Mesendoderm (in vitro differentiated cells): ENCODE measurements at regions not wholly inside any gene's neighbourhood (a gene's known extent, or its start where the extent isn't known, plus 50 kb on each side); places are given as distances from the start of the nearest gene placed in this dataset.

Experiments used
- DNase-seq: peaks from one replicate; pipeline ENCODE4 v3.0.0; 2013
- H2AK5ac ChIP-seq: 2 replicates; pipeline ENCODE4 v1.6.1; 2013; ENCODE audit warnings: low read length, inconsistent platforms
- H2BK120ac ChIP-seq: 2 replicates; pipeline ENCODE4 v1.6.1; 2013; ENCODE audit warnings: low read depth, mild to moderate bottlenecking, low read length, moderate library complexity, mixed read lengths
- H2BK15ac ChIP-seq: replicated peaks from 2 replicates; pipeline ENCODE4 v1.6.1; 2013; ENCODE audit warnings: low read depth, mild to moderate bottlenecking, moderate library complexity
- H2BK5ac ChIP-seq: 2 replicates; pipeline ENCODE4 v1.6.1; 2013; ENCODE audit warnings: low read length, inconsistent platforms
- H3K18ac ChIP-seq: 2 replicates; pipeline ENCODE4 v1.6.1; 2013; ENCODE audit warnings: mild to moderate bottlenecking, low read length, mixed read lengths
- H3K23ac ChIP-seq: one replicate; pipeline ENCODE4 v1.6.1; 2013; ENCODE audit warnings: low read length
- H3K27ac ChIP-seq: 2 replicates; pipeline ENCODE4 v1.5.1; 2013; ENCODE audit warnings: low read depth, mild to moderate bottlenecking, inconsistent platforms, low read length, moderate library complexity
- H3K27me3 ChIP-seq: 2 replicates; pipeline ENCODE4 v1.6.1; 2013; ENCODE audit warnings: low read length, control low read depth, mild to moderate bottlenecking, inconsistent platforms; ENCODE audit not compliant: insufficient read depth, poor library complexity
- H3K36me3 ChIP-seq: 2 replicates; pipeline ENCODE4 v1.6.1; 2013; ENCODE audit warnings: low read length, inconsistent platforms; ENCODE audit not compliant: control insufficient read depth, insufficient read depth
- H3K4ac ChIP-seq: one replicate; pipeline ENCODE4 v1.6.1; 2013; ENCODE audit warnings: low read depth, mild to moderate bottlenecking, low read length, moderate library complexity
- H3K4me1 ChIP-seq: 2 replicates; pipeline ENCODE4 v1.6.1; 2013; ENCODE audit warnings: low read depth, low read length, inconsistent platforms; ENCODE audit not compliant: control insufficient read depth
- H3K4me2 ChIP-seq: 2 replicates; pipeline ENCODE4 v1.6.1; 2013; ENCODE audit warnings: low read length
- H3K4me3 ChIP-seq: 2 replicates; pipeline ENCODE4 v1.5.1; 2013; ENCODE audit warnings: mild to moderate bottlenecking, low read length
- H3K56ac ChIP-seq: one replicate; pipeline ENCODE4 v1.6.1; 2013; ENCODE audit warnings: low read length
- H3K79me1 ChIP-seq: 2 replicates; pipeline ENCODE4 v1.6.1; 2013; ENCODE audit warnings: low read length, inconsistent platforms
- H3K79me2 ChIP-seq: 2 replicates; pipeline ENCODE4 v1.6.1; 2013; ENCODE audit warnings: mild to moderate bottlenecking, low read length; ENCODE audit not compliant: control insufficient read depth, insufficient read depth
- H3K9ac ChIP-seq: 2 replicates; pipeline ENCODE4 v1.6.1; 2013; ENCODE audit warnings: low read length, inconsistent platforms
- H4K5ac ChIP-seq: one replicate; pipeline ENCODE4 v1.6.1; 2013; ENCODE audit warnings: low read length
- H4K8ac ChIP-seq: one replicate; pipeline ENCODE4 v1.6.1; 2013; ENCODE audit warnings: low read depth, mild to moderate bottlenecking, control low read depth, low read length, moderate library complexity
- WGBS: extraction: QIAGEN DNeasy Blood & Tissue Kit; methylation state at CpG from one replicate; pipeline ENCODE4 v1.1.7; 2013; ENCODE audit warnings: low lambda C conversion rate, missing lambda C conversion rate; ENCODE audit not compliant: insufficient coverage; ENCODE audit errors: extremely low coverage; 5-methylcytosine and 5-hydroxymethylcytosine counted together

- Histone ChIP-seq H3K56ac (no peak overlapping the region), H3K4me2 (no peak overlapping the region), H2AK5ac (no peak overlapping the region), H3K27ac (no peak overlapping the region), H3K27me3 (no peaks in the 10 kb centered on the region), H3K18ac (no peak overlapping the region), H4K5ac (no peak overlapping the region), H2BK15ac (no peak overlapping the region), H3K9ac (no peak overlapping the region), H3K36me3 (no peaks in the 10 kb centered on the region), H3K79me1 (no peaks in the 10 kb centered on the region), H3K4me1 (no peaks in the 10 kb centered on the region), H2BK120ac (no peak overlapping the region), H2BK5ac (no peak overlapping the region), H3K79me2 (no peaks in the 10 kb centered on the region), H3K4me3 (no peak overlapping the region), H4K8ac (no peak overlapping the region), H3K23ac (no peak overlapping the region), H3K4ac (no peak overlapping the region)
- no CpG with 5 or more reads among the region's 1 CpG for WGBS
- DNase-seq, result no peak
Measured at GRCh38 chr4:71267244-71267643, 71.6 kb upstream of the SLC4A4 start.

GRCh38 chr4:71268166-71268565 lies 70.7 kb upstream of the SLC4A4 start:
- no CpG with 5 or more reads among the region's 4 CpGs for WGBS
- H3K27me3 ChIP-seq, result no peaks in the 10 kb centered on the region

GRCh38 chr4:71269233-71269632 lies 69.6 kb upstream of the SLC4A4 start:
- no peak overlapping the region for H3K4me3 ChIP-seq
- no peaks in the 10 kb centered on the region for H3K36me3 ChIP-seq
- no peak for DNase-seq
- H2BK15ac ChIP-seq, result no peak overlapping the region
- no peak overlapping the region for H3K27ac ChIP-seq
- H3K79me1 ChIP-seq, result no peaks in the 10 kb centered on the region
- H4K5ac ChIP-seq, result no peak overlapping the region
- WGBS, result no CpG with 5 or more reads among the region's 5 CpGs
- no peak overlapping the region for H3K56ac ChIP-seq
- no peak overlapping the region for H3K4ac ChIP-seq
- H4K8ac ChIP-seq, result no peak overlapping the region
- H3K9ac ChIP-seq, result no peak overlapping the region
- H2BK5ac ChIP-seq, result no peak overlapping the region
- no peak overlapping the region for H2BK120ac ChIP-seq
- no peak overlapping the region for H3K23ac ChIP-seq
- H3K18ac ChIP-seq, result no peak overlapping the region
- no peaks in the 10 kb centered on the region for H3K79me2 ChIP-seq
- no peak overlapping the region for H2AK5ac ChIP-seq
- no peaks in the 10 kb centered on the region for H3K4me1 ChIP-seq
- no peaks in the 10 kb centered on the region for H3K27me3 ChIP-seq
- H3K4me2 ChIP-seq, result no peak overlapping the region

More at GRCh38 chr4:71268166-71268565, 70.7 kb upstream of the SLC4A4 start:
- no peak overlapping the region for H3K4me3 ChIP-seq
- no peak overlapping the region for H3K56ac ChIP-seq
- no peak overlapping the region for H3K4ac ChIP-seq
- H3K18ac ChIP-seq, result no peak overlapping the region
- H3K4me2 ChIP-seq, result no peak overlapping the region
- H3K9ac ChIP-seq, result no peak overlapping the region
- no peak overlapping the region for H2AK5ac ChIP-seq
- no peaks in the 10 kb centered on the region for H3K79me1 ChIP-seq
- H2BK15ac ChIP-seq, result no peak overlapping the region
- no peaks in the 10 kb centered on the region for H3K4me1 ChIP-seq
- H3K27ac ChIP-seq, result no peak overlapping the region
- no peaks in the 10 kb centered on the region for H3K36me3 ChIP-seq
- DNase-seq, result no peak
- no peak overlapping the region for H4K5ac ChIP-seq
- no peak overlapping the region for H2BK120ac ChIP-seq
- no peak overlapping the region for H3K23ac ChIP-seq
- H4K8ac ChIP-seq, result no peak overlapping the region
- no peak overlapping the region for H2BK5ac ChIP-seq
- no peaks in the 10 kb centered on the region for H3K79me2 ChIP-seq

- no peaks in the 10 kb centered on the region for H3K79me2 ChIP-seq
- H3K27ac ChIP-seq, result no peak overlapping the region
- H2BK120ac ChIP-seq, result no peak overlapping the region
- H3K4me3 ChIP-seq, result no peak overlapping the region
- H3K4me2 ChIP-seq, result no peak overlapping the region
- no peaks in the 10 kb centered on the region for H3K79me1 ChIP-seq
- no peaks in the 10 kb centered on the region for H3K27me3 ChIP-seq
- H3K9ac ChIP-seq, result no peak overlapping the region
- H3K56ac ChIP-seq, result no peak overlapping the region
- no peak overlapping the region for H2AK5ac ChIP-seq
- H3K23ac ChIP-seq, result no peak overlapping the region
- H3K18ac ChIP-seq, result no peak overlapping the region
- H4K8ac ChIP-seq, result no peak overlapping the region
- H4K5ac ChIP-seq, result no peak overlapping the region
- no peak overlapping the region for H2BK5ac ChIP-seq
- no peak overlapping the region for H3K4ac ChIP-seq
- no peak overlapping the region for H2BK15ac ChIP-seq
- peak; percentile 51 for DNase-seq
- no peaks in the 10 kb centered on the region for H3K4me1 ChIP-seq
- WGBS, result no CpG with 5 or more reads among the region's 1 CpG
- no peaks in the 10 kb centered on the region for H3K36me3 ChIP-seq
Measured at GRCh38 chr4:71270901-71271300, 67.9 kb upstream of the SLC4A4 start.

- Histone ChIP-seq H3K79me2 (no peaks in the 10 kb centered on the region), H3K23ac (no peak overlapping the region), H4K5ac (no peak overlapping the region), H3K36me3 (no peaks in the 10 kb centered on the region), H2AK5ac (no peak overlapping the region), H3K56ac (no peak overlapping the region), H2BK120ac (no peak overlapping the region), H3K27me3 (no peaks in the 10 kb centered on the region), H2BK15ac (no peak overlapping the region), H2BK5ac (no peak overlapping the region), H3K4me1 (no peaks in the 10 kb centered on the region), H3K79me1 (no peaks in the 10 kb centered on the region), H3K4me3 (no peak overlapping the region), H3K4me2 (no peak overlapping the region), H3K9ac (no peak overlapping the region), H3K18ac (no peak overlapping the region), H3K27ac (no peak overlapping the region), H3K4ac (no peak overlapping the region), H4K8ac (no peak overlapping the region)
- WGBS, result no CpG with 5 or more reads among the region's 1 CpG
- DNase-seq, result no peak
Measured at GRCh38 chr4:71272976-71273375, 65.8 kb upstream of the SLC4A4 start.

- Histone ChIP-seq H3K18ac (no peak overlapping the region), H3K79me1 (no peaks in the 10 kb centered on the region), H2BK5ac (no peak overlapping the region), H3K27ac (no peak overlapping the region), H3K4ac (no peak overlapping the region), H4K5ac (no peak overlapping the region), H3K56ac (no peak overlapping the region), H2AK5ac (no peak overlapping the region), H3K9ac (no peak overlapping the region), H2BK120ac (no peak overlapping the region), H3K79me2 (no peaks in the 10 kb centered on the region), H4K8ac (no peak overlapping the region), H3K36me3 (no peaks in the 10 kb centered on the region), H2BK15ac (no peak overlapping the region), H3K27me3 (no peaks in the 10 kb centered on the region), H3K4me1 (no peaks in the 10 kb centered on the region), H3K4me3 (no peak overlapping the region), H3K23ac (no peak overlapping the region), H3K4me2 (no peak overlapping the region)
- DNase-seq, result no peak
Measured at GRCh38 chr4:71275004-71275403, 63.8 kb upstream of the SLC4A4 start.
